ENCODE measurements at regions not wholly inside any gene's neighbourhood (a gene's known extent, or its start where the extent isn't known, plus 50 kb on each side); places are given as distances from the start of the nearest gene placed in this dataset.

DNA sequence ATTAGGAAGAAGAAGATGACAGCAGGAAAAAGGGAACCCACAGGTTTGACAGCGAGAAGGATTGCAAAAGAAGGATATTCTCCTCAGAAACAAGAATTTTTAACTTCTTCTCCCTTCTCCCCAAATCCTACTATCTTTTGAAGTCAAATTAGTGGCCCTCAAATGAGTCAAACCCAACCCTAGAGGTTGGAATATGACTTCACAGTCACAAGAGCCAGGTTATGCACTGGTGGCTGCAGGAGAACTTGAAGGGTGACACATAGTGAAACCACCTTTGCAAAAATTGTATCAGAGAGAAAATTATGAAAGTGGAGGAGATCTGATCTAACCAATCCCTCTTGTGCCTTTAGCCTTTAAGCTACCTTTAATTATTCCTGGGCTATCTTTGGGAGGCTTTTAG lies 386.2 kb upstream of the CCDC196 start:
- Histone ChIP-seq H3K9me3 (ENCODE audit: insufficient read depth, low read length) (no peaks in the 10 kb centered on the region), H3K27ac (ENCODE audit: low read length) (no peak overlapping the region), H3K4me3 (ENCODE audit: low read length) (no peak overlapping the region), H3K27me3 (ENCODE audit: low read depth, low read length) (peaks cover 40% of the 10 kb centered on the region), H3K4me1 (ENCODE audit: low read length) (peaks cover 10% of the 10 kb centered on the region), H3K36me3 (replicated peaks; ENCODE audit: low read depth, low read length) (no peaks in the 10 kb centered on the region), H4K20me1 (ENCODE audit: insufficient read depth, low read length) (no peaks in the 10 kb centered on the region), H3K79me2 (ENCODE audit: low read length) (no peaks in the 10 kb centered on the region), H3K4me2 (ENCODE audit: low read length) (peak overlapping the region; percentile 12; the same call in 1 of the 2 replicates), H3K9ac (ENCODE audit: low read length) (no peak overlapping the region), H2AFZ (ENCODE audit: low read depth, low read length) (no peak overlapping the region)
- TF ChIP-seq, protein P1, sequence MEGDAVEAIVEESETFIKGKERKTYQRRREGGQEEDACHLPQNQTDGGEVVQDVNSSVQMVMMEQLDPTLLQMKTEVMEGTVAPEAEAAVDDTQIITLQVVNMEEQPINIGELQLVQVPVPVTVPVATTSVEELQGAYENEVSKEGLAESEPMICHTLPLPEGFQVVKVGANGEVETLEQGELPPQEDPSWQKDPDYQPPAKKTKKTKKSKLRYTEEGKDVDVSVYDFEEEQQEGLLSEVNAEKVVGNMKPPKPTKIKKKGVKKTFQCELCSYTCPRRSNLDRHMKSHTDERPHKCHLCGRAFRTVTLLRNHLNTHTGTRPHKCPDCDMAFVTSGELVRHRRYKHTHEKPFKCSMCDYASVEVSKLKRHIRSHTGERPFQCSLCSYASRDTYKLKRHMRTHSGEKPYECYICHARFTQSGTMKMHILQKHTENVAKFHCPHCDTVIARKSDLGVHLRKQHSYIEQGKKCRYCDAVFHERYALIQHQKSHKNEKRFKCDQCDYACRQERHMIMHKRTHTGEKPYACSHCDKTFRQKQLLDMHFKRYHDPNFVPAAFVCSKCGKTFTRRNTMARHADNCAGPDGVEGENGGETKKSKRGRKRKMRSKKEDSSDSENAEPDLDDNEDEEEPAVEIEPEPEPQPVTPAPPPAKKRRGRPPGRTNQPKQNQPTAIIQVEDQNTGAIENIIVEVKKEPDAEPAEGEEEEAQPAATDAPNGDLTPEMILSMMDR (IDR thresholded peaks at IDR 0.05; ENCODE audit: low read depth, low read length): no peak
- no peak for TF ChIP-seq EZH2phosphoT487 (IDR thresholded peaks at IDR 0.05; ENCODE audit: low read depth)

DNA sequence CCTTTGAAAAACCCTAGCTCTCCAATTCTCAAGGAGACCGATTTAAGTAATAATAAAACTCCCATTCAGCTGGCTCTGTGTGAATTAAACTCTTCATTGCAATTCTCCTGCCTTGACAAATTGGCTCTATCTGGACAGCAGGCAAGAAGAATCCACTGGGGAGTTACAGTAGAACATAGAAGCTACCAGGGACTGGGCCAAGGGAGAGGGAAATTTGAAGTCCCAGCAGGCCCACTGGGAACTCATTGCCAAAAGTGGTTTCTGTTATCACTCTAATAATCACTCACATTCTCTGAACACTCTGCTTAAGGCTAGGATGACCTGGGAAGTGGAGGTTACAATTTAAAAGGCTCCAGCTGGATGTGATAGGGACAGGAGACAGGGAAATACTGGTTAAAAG lies 384.5 kb upstream of the CCDC196 start:
- H4K20me1 ChIP-seq (ENCODE audit: insufficient read depth, low read length): no peaks in the 10 kb centered on the region
- peaks cover 31% of the 10 kb centered on the region for H3K27me3 ChIP-seq (ENCODE audit: low read depth, low read length)
- TF ChIP-seq EZH2phosphoT487 (IDR thresholded peaks at IDR 0.05; ENCODE audit: low read depth): no peak
- TF ChIP-seq, protein P1 (IDR thresholded peaks at IDR 0.05; ENCODE audit: low read depth, low read length): no peak
- H3K9me3 ChIP-seq (ENCODE audit: insufficient read depth, low read length): no peaks in the 10 kb centered on the region
- no peaks in the 10 kb centered on the region for H3K79me2 ChIP-seq (ENCODE audit: low read length)
- no peak overlapping the region for H3K27ac ChIP-seq (ENCODE audit: low read length)
- no peak overlapping the region for H3K4me3 ChIP-seq (ENCODE audit: low read length)
- no peak overlapping the region for H2AFZ ChIP-seq (ENCODE audit: low read depth, low read length)
- no peak overlapping the region for H3K4me2 ChIP-seq (ENCODE audit: low read length)
- no peaks in the 10 kb centered on the region for H3K36me3 ChIP-seq (replicated peaks; ENCODE audit: low read depth, low read length)
- H3K4me1 ChIP-seq (ENCODE audit: low read length): peaks cover 10% of the 10 kb centered on the region
- no peak overlapping the region for H3K9ac ChIP-seq (ENCODE audit: low read length)

DNA sequence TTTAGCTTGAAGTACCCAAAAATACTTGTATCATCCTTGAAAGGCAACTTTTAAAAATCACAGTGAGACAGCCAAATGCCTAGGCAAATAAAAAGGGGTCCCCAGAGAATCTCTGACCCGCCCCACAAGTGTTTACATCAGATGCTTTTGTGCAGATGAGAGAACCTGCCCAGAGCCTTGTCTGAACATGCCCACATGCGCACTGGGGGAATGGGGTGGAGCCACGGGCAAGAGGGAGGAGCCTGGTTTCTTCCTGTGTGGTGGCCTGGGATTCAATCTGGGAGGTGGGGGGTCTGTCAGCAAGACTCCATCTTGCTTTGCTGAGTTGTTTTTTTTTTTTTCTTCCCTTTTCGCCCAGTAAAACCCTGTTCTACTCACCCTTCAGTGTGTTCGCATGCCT lies 381.7 kb upstream of the CCDC196 start:
- H3K9me3 ChIP-seq (ENCODE audit: insufficient read depth, low read length): no peaks in the 10 kb centered on the region
- H3K79me2 ChIP-seq (ENCODE audit: low read length): no peaks in the 10 kb centered on the region
- H4K20me1 ChIP-seq (ENCODE audit: insufficient read depth, low read length): no peaks in the 10 kb centered on the region
- no peaks in the 10 kb centered on the region for H3K36me3 ChIP-seq (replicated peaks; ENCODE audit: low read depth, low read length)
- no peak overlapping the region for H3K9ac ChIP-seq (ENCODE audit: low read length)
- H2AFZ ChIP-seq (ENCODE audit: low read depth, low read length): no peak overlapping the region
- H3K4me2 ChIP-seq (ENCODE audit: low read length): no peak overlapping the region
- peaks cover 9% of the 10 kb centered on the region for H3K4me1 ChIP-seq (ENCODE audit: low read length)
- peaks cover 18% of the 10 kb centered on the region; the same call in 1 of the 2 replicates for H3K27me3 ChIP-seq (ENCODE audit: low read depth, low read length)
- H3K27ac ChIP-seq (ENCODE audit: low read length): no peak overlapping the region
- H3K4me3 ChIP-seq (ENCODE audit: low read length): no peak overlapping the region
- no peak for TF ChIP-seq EZH2phosphoT487 (IDR thresholded peaks at IDR 0.05; ENCODE audit: low read depth)
- TF ChIP-seq, protein P1 (IDR thresholded peaks at IDR 0.05; ENCODE audit: low read depth, low read length): no peak

DNA sequence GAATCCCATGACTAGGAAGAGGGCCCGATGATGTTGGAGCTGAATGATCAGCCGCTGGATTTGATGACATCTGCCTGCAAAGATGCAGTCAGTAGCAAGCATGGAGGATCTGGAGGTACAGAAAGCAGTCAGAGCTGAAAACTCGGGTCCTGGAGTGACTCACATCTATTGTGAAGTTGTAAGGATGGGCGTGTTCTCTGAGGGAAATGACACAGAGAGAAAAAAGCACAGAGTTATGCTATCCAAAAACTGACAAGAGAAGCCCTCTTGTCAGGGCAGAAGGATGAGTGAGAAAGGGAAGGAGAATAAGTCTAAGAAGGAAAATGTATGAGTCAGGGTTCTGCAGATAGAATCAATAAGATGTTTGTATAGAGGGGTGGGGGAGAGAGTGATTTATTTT lies 380.4 kb upstream of the CCDC196 start:
- Histone ChIP-seq H2AFZ (ENCODE audit: low read depth, low read length) (no peak overlapping the region), H3K4me2 (ENCODE audit: low read length) (no peak overlapping the region)

More for the DNA sequence above, 380.4 kb upstream of the CCDC196 start:
- Histone ChIP-seq H4K20me1 (ENCODE audit: insufficient read depth, low read length) (no peaks in the 10 kb centered on the region), H3K4me3 (ENCODE audit: low read length) (no peak overlapping the region), H3K79me2 (ENCODE audit: low read length) (no peaks in the 10 kb centered on the region), H3K36me3 (replicated peaks; ENCODE audit: low read depth, low read length) (no peaks in the 10 kb centered on the region), H3K4me1 (ENCODE audit: low read length) (no peaks in the 10 kb centered on the region), H3K9ac (ENCODE audit: low read length) (no peak overlapping the region), H3K27me3 (ENCODE audit: low read depth, low read length) (peaks cover 18% of the 10 kb centered on the region; the same call in 1 of the 2 replicates), H3K9me3 (ENCODE audit: insufficient read depth, low read length) (no peaks in the 10 kb centered on the region), H3K27ac (ENCODE audit: low read length) (no peak overlapping the region)
- no peak for TF ChIP-seq EZH2phosphoT487 (IDR thresholded peaks at IDR 0.05; ENCODE audit: low read depth)
- TF ChIP-seq, protein P1 (IDR thresholded peaks at IDR 0.05; ENCODE audit: low read depth, low read length): no peak
